EH (cell line): ENCODE measurements at regions not wholly inside any gene's neighbourhood (a gene's known extent, or its start where the extent isn't known, plus 50 kb on each side); places are given as distances from the start of the nearest gene placed in this dataset.
"Not testable (repeated sequence)": the region's sequence is repeated elsewhere in the genome, so short reads cannot be mapped to it uniquely, and the experiment has no call there.

Experiments used
- DNase-seq: peaks from one replicate; pipeline ENCODE4 v3.0.0-alpha.2; 2015; ENCODE audit warnings: low read depth

GRCh38 chr2:155902635-155903034 lies 429.9 kb downstream of the NR4A2 start:
- DNase-seq, result no peak

- no peak for DNase-seq
Measured at GRCh38 chr2:155895016-155895415, 437.5 kb downstream of the NR4A2 start.

- DNase-seq, result not testable (repeated sequence)
Measured at GRCh38 chr2:155880382-155880781, 452.1 kb downstream of the NR4A2 start.

GRCh38 chr2:155879900-155880299 lies 452.6 kb downstream of the NR4A2 start:
- DNase-seq, result not testable (repeated sequence)

GRCh38 chr2:155872396-155872795 lies 460.1 kb downstream of the NR4A2 start:
- DNase-seq, result no peak

- no peak for DNase-seq
Measured at GRCh38 chr2:155871940-155872339, 460.6 kb downstream of the NR4A2 start.

- DNase-seq, result no peak
Measured at GRCh38 chr2:155867564-155867963, 465.0 kb downstream of the NR4A2 start.

GRCh38 chr2:155866477-155866876 lies 466.0 kb downstream of the NR4A2 start:
- no peak for DNase-seq

- DNase-seq, result no peak
Measured at GRCh38 chr2:155852156-155852555, 480.4 kb downstream of the NR4A2 start.

GRCh38 chr2:155846259-155846658 lies 486.3 kb downstream of the NR4A2 start:
- DNase-seq, result no peak

GRCh38 chr2:155844461-155844860 lies 488.1 kb downstream of the NR4A2 start:
- no peak for DNase-seq

- no peak for DNase-seq
Measured at GRCh38 chr2:155842103-155842502, 490.4 kb downstream of the NR4A2 start.

GRCh38 chr2:155841442-155841841 lies 491.1 kb downstream of the NR4A2 start:
- DNase-seq, result no peak

GRCh38 chr2:155840661-155841060 lies 491.9 kb downstream of the NR4A2 start:
- DNase-seq, result no peak

- DNase-seq, result no peak
Measured at GRCh38 chr2:155839991-155840390, 492.5 kb downstream of the NR4A2 start.

- no peak for DNase-seq
Measured at GRCh38 chr2:155839436-155839835, 493.1 kb downstream of the NR4A2 start.

GRCh38 chr2:155836439-155836838 lies 496.1 kb downstream of the NR4A2 start:
- DNase-seq, result no peak

- DNase-seq, result no peak
Measured at GRCh38 chr2:155830817-155831579, 501.5 kb downstream of the NR4A2 start.

GRCh38 chr2:155830351-155830750 lies 502.2 kb downstream of the NR4A2 start:
- DNase-seq, result no peak

- no peak for DNase-seq
Measured at GRCh38 chr2:155825876-155826275, 506.6 kb downstream of the NR4A2 start.

- no peak for DNase-seq
Measured at GRCh38 chr2:155815851-155816250, 516.7 kb downstream of the NR4A2 start.

- no peak for DNase-seq
Measured at GRCh38 chr2:155815275-155815674, 517.2 kb downstream of the NR4A2 start.

- no peak for DNase-seq
Measured at GRCh38 chr2:155810411-155810810, 522.1 kb downstream of the NR4A2 start.

GRCh38 chr2:155802888-155803287 lies 529.6 kb downstream of the NR4A2 start:
- DNase-seq, result no peak
